ENCODE measurements at regions not wholly inside any gene's neighbourhood (a gene's known extent, or its start where the extent isn't known, plus 50 kb on each side); places are given as distances from the start of the nearest gene placed in this dataset.
"Not testable (repeated sequence)": the region's sequence is repeated elsewhere in the genome, so short reads cannot be mapped to it uniquely, and the experiment has no call there.

DNA sequence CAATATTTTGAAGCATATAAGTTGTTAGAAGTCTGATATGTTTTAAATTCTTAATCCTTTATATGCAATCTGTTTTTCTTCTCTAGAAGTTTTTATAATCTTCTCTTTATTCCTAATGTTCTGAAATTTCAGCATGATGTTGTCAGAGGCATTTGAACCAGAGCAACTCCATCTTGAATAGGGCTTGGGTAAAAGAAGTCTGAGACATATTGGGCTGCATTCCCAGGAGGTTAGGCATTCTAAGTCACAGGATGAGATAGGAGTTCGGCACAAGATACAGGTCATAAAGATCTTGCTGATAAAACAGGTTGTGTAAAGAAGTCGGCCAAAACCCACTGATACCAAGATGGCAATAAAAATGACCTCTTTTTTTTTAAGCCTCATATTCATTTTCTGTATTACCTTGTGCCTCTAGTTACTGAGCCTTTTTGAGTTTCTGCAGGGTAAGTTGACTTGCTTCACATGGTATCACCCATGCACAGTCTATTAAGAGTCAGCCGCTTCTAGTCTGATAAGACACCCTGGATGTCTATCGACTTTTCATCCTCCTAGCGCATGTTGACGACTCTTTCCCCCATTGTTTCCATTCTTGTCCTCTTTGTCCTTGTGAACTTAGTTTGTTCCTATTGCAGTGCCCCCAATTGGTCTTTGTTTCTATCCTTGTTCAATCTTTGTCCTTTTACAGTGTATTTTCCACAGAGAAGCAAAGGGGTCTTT lies 80.8 kb upstream of the RNU6-1 start:
- DNase-seq: no peak

DNA sequence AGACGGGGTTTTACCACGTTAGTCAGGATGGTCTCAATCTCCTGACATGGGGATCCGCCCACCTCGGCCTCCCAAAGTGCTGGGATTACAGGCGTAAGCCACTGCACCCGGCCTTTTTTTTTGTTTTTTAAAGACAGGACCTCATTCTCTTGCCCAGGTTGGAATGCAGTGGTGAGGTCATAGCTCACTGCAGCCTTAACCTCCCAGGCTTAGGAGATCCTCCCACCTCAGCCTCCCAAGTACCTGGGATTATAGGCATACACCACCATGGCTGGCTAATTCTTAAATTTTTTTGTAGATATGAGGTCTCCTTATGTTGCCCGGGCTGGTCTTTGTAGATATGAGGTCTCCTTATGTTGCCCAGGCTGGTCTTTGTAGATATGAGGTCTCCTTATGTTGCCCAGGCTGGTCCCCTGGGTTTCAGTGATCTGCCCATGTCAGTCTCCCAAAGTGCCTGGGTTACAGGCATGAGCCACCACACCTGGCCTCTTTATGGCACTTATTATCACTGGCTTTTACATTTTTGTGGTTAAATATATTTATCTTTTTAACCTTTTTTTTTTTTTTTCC lies 82.3 kb upstream of the RNU6-1 start:
- no peak for DNase-seq

DNA sequence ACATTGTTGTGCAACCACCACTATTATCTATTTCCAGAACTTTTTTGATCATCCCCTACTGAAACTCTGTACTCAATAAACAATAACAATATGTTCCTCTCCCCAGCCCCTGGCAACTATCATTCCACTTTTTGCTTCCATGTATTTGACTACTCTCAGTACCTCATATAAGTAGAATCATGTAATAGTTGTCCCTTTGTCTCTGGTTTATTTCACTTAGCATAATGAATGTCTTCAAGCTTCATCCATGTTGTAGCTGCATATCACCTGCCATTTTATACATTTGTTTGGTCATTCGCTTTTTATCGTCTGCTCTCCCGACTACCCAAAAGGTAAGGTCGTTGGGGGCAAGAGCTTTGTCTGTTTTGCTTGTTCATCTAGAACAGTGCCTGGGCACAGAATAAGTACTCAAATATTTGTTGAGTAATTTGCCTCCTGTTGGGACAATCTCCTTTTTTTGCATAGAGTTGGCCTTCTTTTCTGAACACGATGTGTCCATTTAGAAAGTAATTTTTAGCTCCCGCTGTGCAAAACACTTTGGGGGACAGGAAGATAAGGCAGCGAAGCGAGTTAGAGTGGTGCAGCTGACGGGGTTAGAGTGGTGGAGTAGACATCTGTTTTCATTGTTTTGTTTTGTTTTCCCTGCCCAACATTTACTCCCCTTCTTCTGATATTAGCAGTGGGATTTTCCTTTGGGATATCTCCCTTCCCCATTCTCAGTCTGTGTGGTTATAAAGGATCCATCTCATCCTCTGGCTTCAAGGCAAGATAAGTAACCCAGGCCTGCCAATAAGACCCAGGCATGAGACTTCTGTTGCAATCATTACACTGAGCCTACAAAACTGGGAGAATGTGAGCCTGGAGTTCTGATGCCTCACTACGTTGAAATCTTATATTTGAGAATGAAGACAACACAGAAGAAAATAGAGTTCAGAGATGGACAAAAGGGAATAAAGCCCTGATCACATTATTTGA lies 83.4 kb upstream of the RNU6-1 start:
- DNase-seq: no peak

DNA sequence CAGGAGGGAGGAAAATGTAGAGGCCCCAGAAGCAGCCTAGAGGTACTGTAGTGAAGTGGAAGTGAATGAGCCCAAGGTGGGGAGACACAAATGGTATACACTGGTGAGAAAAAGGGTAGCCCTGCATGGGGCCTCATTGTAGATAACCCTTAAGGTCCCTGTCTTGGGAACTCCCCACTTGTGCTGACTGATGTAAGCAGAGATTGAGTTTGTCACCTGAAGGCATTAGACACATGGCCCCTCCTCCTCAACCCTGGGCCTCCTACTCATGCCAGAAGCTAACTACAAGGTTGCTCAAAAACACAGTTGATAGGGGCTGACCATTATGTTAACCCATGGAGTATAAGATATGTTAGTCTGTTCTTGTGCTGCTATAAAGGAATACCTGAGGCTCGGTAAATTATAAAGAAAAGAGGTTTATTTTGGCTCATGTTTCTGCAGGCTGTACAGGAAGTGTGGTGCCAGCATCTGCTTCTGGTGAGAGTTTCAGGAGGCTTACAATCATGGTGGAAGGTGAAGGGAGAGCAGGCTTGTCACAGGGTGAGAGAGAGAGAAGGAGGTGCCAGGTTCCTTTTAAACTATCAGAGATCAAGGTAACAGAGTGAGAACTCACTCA lies 84.6 kb upstream of the RNU6-1 start:
- DNase-seq: no peak

DNA sequence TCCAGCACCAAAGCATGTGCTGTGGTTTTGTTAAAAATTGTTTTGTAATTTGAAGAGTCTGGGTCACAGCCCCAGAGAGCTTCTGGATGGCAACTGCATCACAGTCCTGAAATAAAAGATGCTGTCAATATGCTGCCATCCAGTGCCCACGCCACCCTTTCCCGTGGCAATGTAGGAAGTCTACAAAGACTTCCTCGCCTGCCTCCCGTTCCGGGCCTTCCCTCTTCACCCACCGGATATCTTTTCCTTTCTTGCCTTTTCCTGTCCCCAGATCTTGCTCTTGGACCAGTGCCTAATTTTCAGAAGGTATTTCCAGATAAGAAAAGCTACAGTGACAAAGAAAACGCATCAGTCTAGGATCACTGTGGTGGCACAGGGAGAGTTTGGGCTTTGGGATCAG lies 85.3 kb upstream of the RNU6-1 start:
- no peak for DNase-seq

DNA sequence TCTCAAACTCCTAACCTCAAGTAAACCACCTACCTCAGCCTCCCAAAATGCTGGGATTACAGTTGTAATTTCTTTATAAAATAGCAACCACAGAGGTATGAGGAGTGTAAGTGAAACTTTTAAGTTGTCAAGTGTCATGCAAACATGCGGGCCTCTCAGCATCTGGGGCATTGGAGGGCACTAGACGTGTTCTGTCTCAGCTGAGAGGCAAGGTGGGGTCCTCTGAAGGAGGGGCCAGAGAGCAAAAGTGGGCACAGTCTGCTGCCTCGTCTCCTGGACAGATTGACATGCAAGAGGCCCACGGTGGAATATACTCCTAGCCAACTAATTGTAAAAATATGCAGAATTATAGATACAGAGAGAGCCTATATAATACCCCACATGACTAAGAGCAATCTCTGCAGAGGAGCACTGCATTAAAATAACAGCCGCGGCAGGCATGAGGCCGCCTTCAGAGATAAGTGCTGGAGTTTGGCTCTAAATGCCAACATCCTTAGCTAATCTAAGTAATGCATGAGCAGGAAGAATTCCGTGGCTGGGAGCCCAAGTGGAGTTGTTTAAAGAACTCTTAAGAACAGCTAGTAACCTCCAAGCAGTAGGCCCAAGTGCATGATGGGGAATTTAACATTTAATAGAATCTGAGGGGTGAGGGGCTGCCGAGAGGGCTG lies 87.8 kb upstream of the RNU6-1 start:
- peak; percentile 28 for DNase-seq

DNA sequence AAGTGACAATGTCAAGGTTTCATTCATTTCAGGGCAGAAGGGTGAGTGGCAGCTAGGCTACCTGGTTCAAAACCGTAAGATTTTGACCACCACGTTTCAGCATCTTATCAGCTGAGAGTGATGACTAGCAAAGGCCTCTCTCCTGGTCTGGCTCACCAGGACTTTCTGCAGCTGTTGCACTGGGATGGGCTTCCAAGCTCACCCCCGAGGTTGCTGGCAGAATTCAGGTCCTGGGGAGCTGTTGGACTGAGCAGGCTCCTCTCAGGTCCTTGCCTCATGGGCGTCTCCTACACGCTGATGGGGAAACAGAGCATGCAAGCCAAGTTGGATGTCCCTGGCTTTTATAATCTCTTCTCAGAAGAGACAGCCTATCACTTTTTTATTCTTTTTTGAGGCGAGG lies 88.8 kb upstream of the RNU6-1 start:
- DNase-seq: no peak

DNA sequence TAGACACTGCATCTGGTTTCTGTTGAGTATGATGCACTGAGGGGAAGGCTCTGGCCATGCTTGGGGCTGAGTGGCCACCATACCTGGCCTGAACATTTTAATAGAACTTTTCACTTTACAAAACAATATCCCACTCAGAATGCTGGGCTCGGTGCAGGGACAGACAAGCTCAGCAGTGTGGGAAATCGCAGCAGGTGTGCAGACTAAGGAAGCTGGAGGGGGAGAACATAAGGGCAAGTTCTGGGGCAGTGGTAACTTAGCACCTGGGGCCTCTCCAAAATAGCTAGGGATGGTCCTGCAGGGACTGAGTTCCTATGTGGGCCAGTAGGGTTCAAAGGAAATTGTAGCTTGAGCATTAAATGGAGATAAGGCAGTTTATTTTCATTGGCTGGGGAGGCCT lies 90.9 kb upstream of the RNU6-1 start:
- no peak for DNase-seq

DNA sequence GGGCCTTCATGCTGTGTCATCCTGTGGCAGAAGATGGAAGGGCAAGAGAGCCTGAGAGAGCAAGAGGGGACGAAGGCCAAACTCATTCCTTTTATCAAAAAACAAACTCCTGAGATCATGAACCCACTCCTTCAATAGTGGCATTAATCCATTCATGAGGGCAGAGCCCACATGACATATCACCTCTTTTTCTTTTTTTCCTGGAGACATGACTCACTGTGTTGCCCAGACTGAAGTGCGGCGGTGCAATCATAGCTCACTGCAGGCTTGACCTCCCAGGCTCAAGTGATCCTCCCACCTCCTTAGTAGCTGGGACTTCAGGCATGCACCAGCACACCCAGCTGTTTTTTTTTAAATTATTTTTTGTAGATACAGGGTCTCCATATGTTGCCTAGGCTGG lies 92.0 kb upstream of the RNU6-1 start:
- no peak for DNase-seq

DNA sequence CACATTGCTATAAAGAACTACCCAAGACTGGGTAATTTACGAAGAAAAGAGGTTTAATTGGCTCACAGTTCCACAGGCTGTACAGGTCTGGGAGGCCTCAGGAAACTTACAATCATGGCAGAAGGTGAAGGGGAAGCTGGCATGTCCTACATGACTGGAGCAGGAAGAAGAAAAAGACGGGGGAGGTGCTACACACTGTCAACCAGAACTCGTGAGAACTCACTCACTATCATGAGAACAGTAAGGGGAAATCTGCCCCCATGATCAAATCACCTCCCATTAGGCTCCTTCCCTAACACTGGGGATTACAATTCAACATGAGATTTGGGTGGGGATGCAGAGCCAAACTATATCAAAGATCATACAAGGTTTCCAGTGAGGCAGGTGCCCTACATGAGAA lies 94.3 kb upstream of the RNU6-1 start:
- DNase-seq: not testable (repeated sequence)

DNA sequence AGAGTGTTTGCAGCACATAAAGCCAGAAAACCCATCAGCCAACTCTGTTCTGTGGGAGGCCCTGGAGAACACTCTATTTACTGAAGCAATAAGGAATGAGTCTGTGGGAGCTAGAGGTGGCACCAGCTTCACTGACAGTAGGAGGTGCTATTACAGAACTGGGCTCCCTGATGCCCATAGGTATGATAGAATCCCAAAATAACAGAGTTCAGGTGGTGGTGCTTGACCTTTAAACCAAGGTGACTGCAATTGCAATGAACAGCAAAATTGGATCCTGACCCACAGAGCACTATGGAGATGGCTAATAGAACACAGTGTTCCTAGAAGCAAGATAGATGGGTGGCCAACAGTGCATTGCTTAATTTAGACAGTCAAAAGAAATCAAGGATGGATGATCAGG lies 95.4 kb upstream of the RNU6-1 start:
- DNase-seq: no peak

DNA sequence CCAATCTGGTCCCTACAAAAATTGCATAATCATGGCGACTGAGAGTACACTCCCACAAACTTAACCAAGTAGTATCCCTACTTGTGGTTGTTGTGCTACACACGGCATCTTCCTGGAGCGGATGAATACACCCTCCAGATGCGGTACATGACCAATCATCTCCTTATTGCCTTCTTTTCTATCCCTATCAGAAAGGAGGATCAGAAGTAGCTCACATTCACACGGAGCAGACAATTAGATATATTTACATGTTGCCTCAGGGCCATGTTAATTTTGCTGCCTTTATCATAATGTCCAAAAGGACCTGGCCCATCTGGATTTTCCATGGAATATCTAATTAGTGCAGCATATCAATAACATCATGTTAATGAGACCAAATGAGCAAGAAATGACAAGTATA lies 96.4 kb upstream of the RNU6-1 start:
- no peak for DNase-seq

DNA sequence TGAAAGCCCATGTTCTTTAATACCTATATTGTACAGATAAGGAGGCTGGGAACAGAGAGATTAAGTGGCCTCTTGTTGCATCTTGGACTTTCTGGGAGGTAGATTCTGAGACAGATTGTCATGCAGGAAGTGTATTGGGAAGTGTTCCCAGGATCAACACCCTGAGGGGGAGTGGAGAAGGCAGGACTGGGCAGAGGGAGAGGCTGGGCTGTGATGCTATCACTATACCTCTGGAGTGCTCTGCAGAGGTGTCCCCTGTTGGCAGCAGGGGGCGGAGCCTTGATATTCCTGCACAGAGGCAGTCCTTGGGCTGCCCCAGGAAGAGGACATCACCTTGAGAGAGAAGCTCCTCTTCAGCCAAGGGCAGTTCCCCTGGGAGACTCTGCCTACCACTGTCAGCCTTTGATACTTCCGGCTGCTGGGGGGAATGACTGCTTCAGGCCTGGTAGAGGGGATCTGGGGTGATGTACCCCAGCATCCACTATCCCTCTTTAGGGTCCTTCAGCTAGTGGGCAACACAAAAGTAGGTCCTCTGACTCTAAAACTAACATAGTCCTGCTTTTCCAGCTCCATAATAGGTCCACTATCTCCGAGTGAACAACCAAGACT lies 97.4 kb upstream of the RNU6-1 start:
- DNase-seq: no peak

DNA sequence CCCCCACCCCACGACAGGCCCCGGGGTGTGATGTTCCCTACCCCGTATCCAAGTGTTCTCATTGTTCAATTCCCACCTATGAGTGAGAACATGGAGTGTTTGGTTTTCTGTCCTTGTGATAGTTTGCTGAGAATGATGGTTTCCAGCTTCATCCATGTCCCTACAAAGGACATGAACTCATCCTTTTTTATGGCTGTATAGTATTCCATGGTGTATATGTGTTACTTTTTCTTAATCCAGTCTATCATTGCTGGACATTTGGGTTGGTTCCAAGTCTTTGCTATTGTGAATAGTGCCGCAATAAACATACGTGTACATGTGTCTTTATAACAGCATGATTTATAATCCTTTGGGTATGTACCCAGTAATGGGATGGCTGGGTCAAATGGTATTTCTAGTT lies 99.3 kb upstream of the RNU6-1 start:
- DNase-seq: not testable (repeated sequence)

DNA sequence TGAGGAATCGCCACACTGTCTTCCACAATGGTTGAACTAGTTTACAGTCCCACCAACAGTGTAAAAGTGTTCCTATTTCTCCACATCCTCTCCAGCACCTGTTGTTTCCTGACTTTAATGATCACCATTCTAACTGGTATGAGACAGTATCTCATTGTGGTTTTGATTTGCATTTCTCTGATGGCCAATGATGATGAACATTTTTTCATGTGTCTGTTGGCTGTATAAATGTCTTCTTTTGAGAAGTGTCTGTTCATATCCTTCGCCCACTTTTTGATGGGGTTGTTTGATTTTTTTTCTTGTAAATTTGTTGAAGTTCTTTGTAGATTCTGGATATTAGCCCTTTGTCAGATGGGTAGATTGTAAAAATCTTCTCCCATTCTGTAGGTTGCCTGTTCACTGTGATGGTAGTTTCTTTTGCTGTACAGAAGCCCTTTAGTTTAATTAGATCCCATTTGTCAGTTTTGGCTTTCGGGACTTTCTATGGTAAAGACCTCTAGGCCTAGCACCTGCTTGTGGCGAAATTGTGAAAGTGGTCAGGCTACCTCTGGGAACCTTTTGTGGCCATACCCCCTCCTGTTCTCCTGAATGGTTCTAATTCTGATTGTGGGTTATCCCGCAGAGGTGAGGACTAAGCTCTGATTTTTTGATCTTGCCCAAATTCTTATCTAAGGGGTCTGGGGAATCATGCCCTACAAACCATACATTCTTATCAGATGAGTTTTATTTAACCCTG lies 99.9 kb upstream of the RNU6-1 start:
- not testable (repeated sequence) for DNase-seq

DNA sequence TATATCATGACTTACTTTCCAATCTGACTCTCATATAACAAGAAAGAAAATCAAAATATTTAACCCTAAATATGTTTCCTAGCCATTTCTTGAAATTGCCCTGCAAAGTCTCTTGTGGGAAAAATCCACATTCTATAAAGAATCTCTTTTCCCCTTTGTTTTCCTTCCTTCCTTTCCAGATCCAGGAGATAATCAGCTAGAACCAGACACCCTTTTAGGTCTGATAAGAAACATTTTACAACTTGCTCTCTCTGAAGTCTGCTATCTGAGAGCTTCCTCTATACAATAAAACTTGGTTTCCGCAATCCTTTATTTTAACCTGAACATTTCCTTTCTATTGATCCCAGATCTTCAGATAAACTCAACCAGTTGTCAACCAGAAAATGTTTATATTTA lies 100.5 kb upstream of the RNU6-1 start:
- DNase-seq: no peak

DNA sequence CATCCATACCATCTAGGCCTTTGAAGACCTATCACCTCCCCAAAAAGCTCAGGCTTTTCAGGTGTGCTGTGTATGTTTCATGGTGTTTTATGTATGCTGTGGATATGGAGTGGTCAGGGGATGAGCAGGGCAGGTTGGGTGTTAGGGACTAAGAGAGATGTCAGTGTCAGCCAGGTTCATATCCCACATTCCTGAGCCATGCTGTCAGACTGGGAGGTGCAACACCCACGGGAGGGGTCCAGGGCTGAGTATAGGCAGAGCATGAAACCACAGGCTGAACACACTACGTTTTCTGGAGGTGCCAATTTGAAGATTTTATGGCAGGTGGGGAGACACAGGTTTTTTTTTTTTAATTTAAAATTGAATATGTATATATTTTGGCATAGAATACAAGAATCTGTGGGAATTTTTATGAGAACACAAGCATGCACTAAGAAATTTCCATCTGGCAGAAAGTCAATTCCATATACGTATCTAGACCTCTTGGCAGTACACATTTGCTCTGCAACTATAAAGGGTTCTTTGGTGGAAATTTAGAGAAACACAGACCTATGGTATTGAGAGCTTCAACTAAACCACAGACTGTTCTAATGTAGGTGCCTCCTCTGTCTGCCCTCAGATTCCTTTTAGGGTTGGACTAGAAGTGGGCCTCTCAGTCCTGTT lies 101.9 kb upstream of the RNU6-1 start:
- DNase-seq: no peak

DNA sequence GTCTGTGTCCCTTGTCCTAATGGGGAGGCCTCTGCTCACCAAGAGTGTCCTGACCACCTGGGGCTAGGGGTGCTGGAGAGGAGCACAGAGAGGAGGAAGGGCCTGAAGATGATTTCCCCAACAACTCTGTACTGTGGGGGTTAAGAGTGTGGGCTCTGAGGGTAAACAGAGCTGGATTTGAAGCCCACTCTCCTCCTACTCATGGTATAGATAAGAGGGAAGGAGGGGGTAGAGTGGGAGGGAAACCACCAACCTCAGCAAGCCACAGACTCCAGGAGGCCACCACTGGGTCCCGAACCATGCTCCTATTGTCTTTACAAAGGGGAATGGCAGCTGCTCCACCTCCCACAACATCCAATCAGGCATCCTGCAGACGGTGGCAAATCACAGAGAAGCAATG lies 103.6 kb upstream of the RNU6-1 start:
- no peak for DNase-seq

DNA sequence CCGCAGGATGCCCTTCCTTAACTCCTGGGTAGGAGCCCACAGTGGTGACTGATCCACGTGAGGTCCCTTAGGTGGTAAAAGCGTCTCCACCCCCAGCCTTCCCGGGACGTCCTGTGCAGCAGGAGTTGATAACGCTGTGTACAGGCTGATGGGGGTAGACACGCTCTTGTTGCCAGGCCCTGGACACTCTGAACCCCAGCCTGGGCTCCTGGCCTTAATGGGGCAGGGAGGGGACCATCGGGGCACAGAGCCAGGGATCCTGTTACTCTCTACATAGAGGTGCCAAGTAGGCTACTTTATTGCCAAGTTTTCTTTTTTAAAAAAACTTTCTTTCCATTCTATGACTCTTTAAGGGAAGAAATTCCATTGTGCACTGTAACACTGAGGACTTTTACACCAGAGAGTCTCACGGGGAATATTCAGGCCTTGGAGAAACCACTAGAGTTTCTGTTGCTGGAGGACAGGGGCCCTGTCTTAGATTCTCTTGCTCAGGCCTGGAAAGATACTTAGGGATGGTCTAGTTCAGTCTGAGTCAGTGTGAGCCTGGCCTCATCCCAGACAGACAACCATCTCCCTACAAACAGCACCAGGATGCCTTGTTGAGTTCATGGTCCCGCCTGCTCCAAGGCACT lies 104.3 kb upstream of the RNU6-1 start:
- DNase-seq: no peak

DNA sequence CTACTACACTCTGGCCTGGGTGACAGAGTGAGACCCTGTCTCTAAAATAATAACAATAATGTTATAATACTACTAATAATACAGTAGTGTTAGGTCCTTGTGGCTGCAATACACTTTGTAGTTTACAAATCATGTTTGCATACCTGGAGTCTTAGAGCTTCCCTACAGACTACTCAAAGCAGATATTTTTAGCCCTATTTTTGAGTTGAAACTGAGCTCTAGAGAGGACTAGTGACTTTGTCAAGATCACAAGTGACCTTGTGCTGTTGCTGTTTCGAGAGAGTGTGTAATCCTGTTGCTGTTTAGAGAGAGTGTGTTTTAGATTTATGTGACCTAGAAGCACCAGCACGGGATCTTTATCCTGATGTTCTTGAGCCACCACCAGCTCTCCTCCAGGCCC lies 105.3 kb upstream of the RNU6-1 start:
- no peak for DNase-seq

Data from occipital lobe (tissue), 1 donor.